ENCODE measurements at regions not wholly inside any gene's neighbourhood (a gene's known extent, or its start where the extent isn't known, plus 50 kb on each side); places are given as distances from the start of the nearest gene placed in this dataset.

- no peak for DNase-seq (ENCODE audit: low read depth in 1 of 2, low spot score in 2 of 2)
- Histone ChIP-seq H3K4ac (replicated peaks; ENCODE audit: insufficient read length, low read depth, low read length) (no peak overlapping the region), H3K9me3 (ENCODE audit: insufficient read depth in 2 of 2, low read depth in 1 of 2, low read length in 1 of 2) (no peaks in the 10 kb centered on the region), H3K36me3 (ENCODE audit: control insufficient read depth in 2 of 4, insufficient read depth in 4 of 4, low read length in 3 of 4) (no peaks in the 10 kb centered on the region), H3K14ac (ENCODE audit: insufficient read length) (no peak overlapping the region), H4K20me1 (replicated peaks in 1 of 2; ENCODE audit: control insufficient read depth in 1 of 2, insufficient read depth in 2 of 2, low read length in 2 of 2) (no peaks in the 10 kb centered on the region), H2BK20ac (ENCODE audit: low read length) (no peak overlapping the region), H3K9ac (replicated peaks in 1 of 4; ENCODE audit: extremely low read depth in 1 of 4, low read depth in 3 of 4, low read length in 3 of 4) (no peak overlapping the region), H4K8ac (ENCODE audit: extremely low read depth, insufficient read depth, low read length) (no peak overlapping the region), H3K23me2 (ENCODE audit: low read depth, low read length) (no peaks in the 10 kb centered on the region), H3K79me2 (ENCODE audit: control insufficient read depth in 1 of 2, insufficient read depth in 2 of 2, low read length in 2 of 2) (no peaks in the 10 kb centered on the region), H3K56ac (replicated peaks; ENCODE audit: insufficient read length, low read depth, low read length) (no peak overlapping the region), H2BK120ac (replicated peaks; ENCODE audit: low read depth, low read length) (no peak overlapping the region), H2AK5ac (ENCODE audit: low read depth, low read length) (no peak overlapping the region), H3K4me3 (ENCODE audit: extremely low read depth in 1 of 4, insufficient read depth in 2 of 4, low read depth in 3 of 4, low read length in 4 of 4) (no peak overlapping the region), H3K27me3 (replicated peaks in 1 of 4; ENCODE audit: control insufficient read depth in 3 of 4, extremely low read depth in 1 of 4, insufficient read depth in 3 of 4, low read length in 3 of 4) (no peaks in the 10 kb centered on the region), H3K27ac (ENCODE audit: low read depth, low read length) (no peak overlapping the region), H2BK15ac (ENCODE audit: low read length) (no peak overlapping the region), H2AFZ (ENCODE audit: low read length) (no peak overlapping the region), H3K4me2 (ENCODE audit: insufficient read depth in 1 of 2, low read depth in 2 of 2, low read length in 2 of 2) (no peak overlapping the region), H4K5ac (ENCODE audit: insufficient read length, low read depth, low read length) (no peak overlapping the region), H3K79me1 (ENCODE audit: low read depth, low read length) (no peaks in the 10 kb centered on the region), H2BK12ac (ENCODE audit: low read depth, low read length) (no peak overlapping the region), H4K91ac (replicated peaks; ENCODE audit: insufficient read length, low read length) (no peak overlapping the region), H3K18ac (ENCODE audit: extremely low read depth, low read length) (no peak overlapping the region), H3K4me1 (replicated peaks in 1 of 4; ENCODE audit: control insufficient read depth in 3 of 4, insufficient read depth in 4 of 4, low read length in 3 of 4) (no peaks in the 10 kb centered on the region), H3K23ac (ENCODE audit: insufficient read length) (no peak overlapping the region), H2BK5ac (ENCODE audit: low read depth, low read length) (no peak overlapping the region)
- ChIA-PET CTCF (ENCODE audit: partially characterized antibody) (no interaction called here), POLR2A (ENCODE audit: partially characterized antibody) (no interaction called here)
- FAIRE-seq, result no peak
- WGBS, 2 experiments (ENCODE audit: extremely low coverage in 1 of 2, insufficient coverage in 1 of 2, insufficient read length in 1 of 2, insufficient replicate concordance in 2 of 2, low coverage in 1 of 2, low lambda C conversion rate in 2 of 2, missing lambda C conversion rate in 1 of 2), result 68% methylated on average over 4 of the region's 4 CpGs; no CpG with 5 or more reads in 1 of the 2 experiments
- TF ChIP-seq KDM5A (IDR thresholded peaks at IDR 0.05; ENCODE audit: low read length) (no peak), KDM1A (IDR thresholded peaks at IDR 0.05; ENCODE audit: borderline replicate concordance, low read length) (no peak), MAX (IDR thresholded peaks at IDR 0.05) (no peak), RNF2 (IDR thresholded peaks at IDR 0.05; ENCODE audit: borderline replicate concordance, low read depth, low read length, missing control alignments, poor library complexity, severe bottlenecking) (no peak), TAF7 (optimal IDR thresholded peaks at IDR 0.05; ENCODE audit: borderline replicate concordance, low read depth, low read length) (no peak)
Observed at GRCh38 chr9:26078706-26079105, 400.5 kb upstream of the TUSC1 start.
